ENCODE measurements at regions not wholly inside any gene's neighbourhood (a gene's known extent, or its start where the extent isn't known, plus 50 kb on each side); places are given as distances from the start of the nearest gene placed in this dataset.

- Histone ChIP-seq H3K9me3 (ENCODE audit: control insufficient read depth in 1 of 2, low read length in 2 of 2) (no peaks in the 10 kb centered on the region), H3K27me3 (ENCODE audit: low read depth, low read length) (no peaks in the 10 kb centered on the region), H3K36me3 (ENCODE audit: control insufficient read depth in 1 of 2, insufficient read depth in 2 of 2, low read length in 2 of 2) (no peaks in the 10 kb centered on the region), H3K4me3 (ENCODE audit: low read depth in 1 of 2, low read length in 2 of 2) (no peak overlapping the region), H3K27ac (ENCODE audit: low read length) (no peak overlapping the region), H3K4me1 (ENCODE audit: control insufficient read depth in 1 of 2, insufficient read depth in 2 of 2, low read length in 2 of 2) (peaks cover 6 to 8% of the 10 kb centered on the region in 2 donors)
Measured at GRCh38 chr13:34078334-34078999, 260.5 kb downstream of the RFC3 start.

- H3K9me3 ChIP-seq (ENCODE audit: control insufficient read depth in 1 of 2, low read length in 2 of 2): no peaks in the 10 kb centered on the region
- no peak overlapping the region for H3K4me3 ChIP-seq (ENCODE audit: low read depth in 1 of 2, low read length in 2 of 2)
- no peaks in the 10 kb centered on the region for H3K4me1 ChIP-seq (ENCODE audit: control insufficient read depth in 1 of 2, insufficient read depth in 2 of 2, low read length in 2 of 2)
- H3K27ac ChIP-seq (ENCODE audit: low read length): peak overlapping the region; percentile 43
- H3K27me3 ChIP-seq (ENCODE audit: low read depth, low read length): no peaks in the 10 kb centered on the region
- no peaks in the 10 kb centered on the region for H3K36me3 ChIP-seq (ENCODE audit: control insufficient read depth in 1 of 2, insufficient read depth in 2 of 2, low read length in 2 of 2)
Measured at GRCh38 chr13:34085204-34085603, 267.3 kb downstream of the RFC3 start.

GRCh38 chr13:34086281-34086680, 268.3 kb downstream of the RFC3 start:
- Histone ChIP-seq H3K27me3 (ENCODE audit: low read depth, low read length) (no peaks in the 10 kb centered on the region), H3K36me3 (ENCODE audit: control insufficient read depth in 1 of 2, insufficient read depth in 2 of 2, low read length in 2 of 2) (no peaks in the 10 kb centered on the region), H3K9me3 (ENCODE audit: control insufficient read depth in 1 of 2, low read length in 2 of 2) (no peaks in the 10 kb centered on the region), H3K27ac (ENCODE audit: low read length) (no peak overlapping the region), H3K4me3 (ENCODE audit: low read depth in 1 of 2, low read length in 2 of 2) (no peak overlapping the region), H3K4me1 (ENCODE audit: control insufficient read depth in 1 of 2, insufficient read depth in 2 of 2, low read length in 2 of 2) (no peaks in the 10 kb centered on the region)

GRCh38 chr13:34087791-34088190, 269.8 kb downstream of the RFC3 start:
- no peaks in the 10 kb centered on the region for H3K36me3 ChIP-seq (ENCODE audit: control insufficient read depth in 1 of 2, insufficient read depth in 2 of 2, low read length in 2 of 2)
- no peaks in the 10 kb centered on the region for H3K27me3 ChIP-seq (ENCODE audit: low read depth, low read length)
- no peak overlapping the region for H3K27ac ChIP-seq (ENCODE audit: low read length)
- H3K4me3 ChIP-seq (ENCODE audit: low read depth in 1 of 2, low read length in 2 of 2): no peak overlapping the region
- no peaks in the 10 kb centered on the region for H3K9me3 ChIP-seq (ENCODE audit: control insufficient read depth in 1 of 2, low read length in 2 of 2)
- H3K4me1 ChIP-seq (ENCODE audit: control insufficient read depth in 1 of 2, insufficient read depth in 2 of 2, low read length in 2 of 2): no peaks in the 10 kb centered on the region

GRCh38 chr13:34103854-34104253, 285.9 kb downstream of the RFC3 start:
- Histone ChIP-seq H3K27ac (ENCODE audit: low read length) (no peak overlapping the region), H3K36me3 (ENCODE audit: control insufficient read depth in 1 of 2, insufficient read depth in 2 of 2, low read length in 2 of 2) (no peaks in the 10 kb centered on the region), H3K4me1 (ENCODE audit: control insufficient read depth in 1 of 2, insufficient read depth in 2 of 2, low read length in 2 of 2) (no peaks in the 10 kb centered on the region), H3K27me3 (ENCODE audit: low read depth, low read length) (no peaks in the 10 kb centered on the region), H3K4me3 (ENCODE audit: low read depth in 1 of 2, low read length in 2 of 2) (no peak overlapping the region), H3K9me3 (ENCODE audit: control insufficient read depth in 1 of 2, low read length in 2 of 2) (no peaks in the 10 kb centered on the region)

- Histone ChIP-seq H3K27me3 (ENCODE audit: low read depth, low read length) (no peaks in the 10 kb centered on the region), H3K36me3 (ENCODE audit: control insufficient read depth in 1 of 2, insufficient read depth in 2 of 2, low read length in 2 of 2) (no peaks in the 10 kb centered on the region), H3K4me1 (ENCODE audit: control insufficient read depth in 1 of 2, insufficient read depth in 2 of 2, low read length in 2 of 2) (no peaks in the 10 kb centered on the region), H3K9me3 (ENCODE audit: control insufficient read depth in 1 of 2, low read length in 2 of 2) (peaks cover 0 to 5% of the 10 kb centered on the region in 2 donors), H3K4me3 (ENCODE audit: low read depth in 1 of 2, low read length in 2 of 2) (no peak overlapping the region), H3K27ac (ENCODE audit: low read length) (no peak overlapping the region)
Measured at GRCh38 chr13:34104853-34105252, 286.9 kb downstream of the RFC3 start.

GRCh38 chr13:34107806-34108205, 289.9 kb downstream of the RFC3 start:
- Histone ChIP-seq H3K4me3 (ENCODE audit: low read depth in 1 of 2, low read length in 2 of 2) (no peak overlapping the region), H3K27ac (ENCODE audit: low read length) (no peak overlapping the region), H3K4me1 (ENCODE audit: control insufficient read depth in 1 of 2, insufficient read depth in 2 of 2, low read length in 2 of 2) (no peaks in the 10 kb centered on the region), H3K36me3 (ENCODE audit: control insufficient read depth in 1 of 2, insufficient read depth in 2 of 2, low read length in 2 of 2) (no peaks in the 10 kb centered on the region), H3K27me3 (ENCODE audit: low read depth, low read length) (no peaks in the 10 kb centered on the region), H3K9me3 (ENCODE audit: control insufficient read depth in 1 of 2, low read length in 2 of 2) (peaks cover 0 to 5% of the 10 kb centered on the region in 2 donors)

GRCh38 chr13:34108410-34108809, 290.5 kb downstream of the RFC3 start:
- peaks cover 0 to 5% of the 10 kb centered on the region in 2 donors for H3K9me3 ChIP-seq (ENCODE audit: control insufficient read depth in 1 of 2, low read length in 2 of 2)
- no peak overlapping the region for H3K27ac ChIP-seq (ENCODE audit: low read length)
- H3K4me1 ChIP-seq (ENCODE audit: control insufficient read depth in 1 of 2, insufficient read depth in 2 of 2, low read length in 2 of 2): no peaks in the 10 kb centered on the region
- no peaks in the 10 kb centered on the region for H3K36me3 ChIP-seq (ENCODE audit: control insufficient read depth in 1 of 2, insufficient read depth in 2 of 2, low read length in 2 of 2)
- no peak overlapping the region for H3K4me3 ChIP-seq (ENCODE audit: low read depth in 1 of 2, low read length in 2 of 2)
- no peaks in the 10 kb centered on the region for H3K27me3 ChIP-seq (ENCODE audit: low read depth, low read length)

GRCh38 chr13:34114581-34114980, 296.6 kb downstream of the RFC3 start:
- no peak overlapping the region for H3K27ac ChIP-seq (ENCODE audit: low read length)
- peaks cover 0 to 1% of the 10 kb centered on the region in 2 donors for H3K9me3 ChIP-seq (ENCODE audit: control insufficient read depth in 1 of 2, low read length in 2 of 2)

GRCh38 chr13:34116651-34117050, 298.7 kb downstream of the RFC3 start:
- Histone ChIP-seq H3K27ac (ENCODE audit: low read length) (no peak overlapping the region), H3K27me3 (ENCODE audit: low read depth, low read length) (no peaks in the 10 kb centered on the region), H3K9me3 (ENCODE audit: control insufficient read depth in 1 of 2, low read length in 2 of 2) (no peaks in the 10 kb centered on the region), H3K4me1 (ENCODE audit: control insufficient read depth in 1 of 2, insufficient read depth in 2 of 2, low read length in 2 of 2) (no peaks in the 10 kb centered on the region), H3K36me3 (ENCODE audit: control insufficient read depth in 1 of 2, insufficient read depth in 2 of 2, low read length in 2 of 2) (no peaks in the 10 kb centered on the region), H3K4me3 (ENCODE audit: low read depth in 1 of 2, low read length in 2 of 2) (no peak overlapping the region)

More at GRCh38 chr13:34114581-34114980, 296.6 kb downstream of the RFC3 start:
- Histone ChIP-seq H3K4me1 (ENCODE audit: control insufficient read depth in 1 of 2, insufficient read depth in 2 of 2, low read length in 2 of 2) (no peaks in the 10 kb centered on the region), H3K36me3 (ENCODE audit: control insufficient read depth in 1 of 2, insufficient read depth in 2 of 2, low read length in 2 of 2) (no peaks in the 10 kb centered on the region), H3K27me3 (ENCODE audit: low read depth, low read length) (no peaks in the 10 kb centered on the region), H3K4me3 (ENCODE audit: low read depth in 1 of 2, low read length in 2 of 2) (no peak overlapping the region)

GRCh38 chr13:34124666-34125306, 306.8 kb downstream of the RFC3 start:
- Histone ChIP-seq H3K4me1 (ENCODE audit: control insufficient read depth in 1 of 2, insufficient read depth in 2 of 2, low read length in 2 of 2) (no peaks in the 10 kb centered on the region), H3K27ac (ENCODE audit: low read length) (no peak overlapping the region), H3K4me3 (ENCODE audit: low read depth in 1 of 2, low read length in 2 of 2) (no peak overlapping the region), H3K9me3 (ENCODE audit: control insufficient read depth in 1 of 2, low read length in 2 of 2) (no peaks in the 10 kb centered on the region), H3K36me3 (ENCODE audit: control insufficient read depth in 1 of 2, insufficient read depth in 2 of 2, low read length in 2 of 2) (no peaks in the 10 kb centered on the region), H3K27me3 (ENCODE audit: low read depth, low read length) (no peaks in the 10 kb centered on the region)

- H3K9me3 ChIP-seq (ENCODE audit: control insufficient read depth in 1 of 2, low read length in 2 of 2): no peaks in the 10 kb centered on the region
- no peak overlapping the region for H3K27ac ChIP-seq (ENCODE audit: low read length)
- H3K27me3 ChIP-seq (ENCODE audit: low read depth, low read length): no peaks in the 10 kb centered on the region
- H3K36me3 ChIP-seq (ENCODE audit: control insufficient read depth in 1 of 2, insufficient read depth in 2 of 2, low read length in 2 of 2): no peaks in the 10 kb centered on the region
- H3K4me3 ChIP-seq (ENCODE audit: low read depth in 1 of 2, low read length in 2 of 2): no peak overlapping the region
- no peaks in the 10 kb centered on the region for H3K4me1 ChIP-seq (ENCODE audit: control insufficient read depth in 1 of 2, insufficient read depth in 2 of 2, low read length in 2 of 2)
Measured at GRCh38 chr13:34127523-34127922, 309.6 kb downstream of the RFC3 start.
